ENCODE measurements at regions not wholly inside any gene's neighbourhood (a gene's known extent, or its start where the extent isn't known, plus 50 kb on each side); places are given as distances from the start of the nearest gene placed in this dataset.

- Histone ChIP-seq H3K9me3 (ENCODE audit: control insufficient read depth in 4 of 4, insufficient read depth in 3 of 4, low read length in 3 of 4) (peaks cover 0 to 2% (median 0%) of the 10 kb centered on the region in 4 donors), H3K4me1 (ENCODE audit: control insufficient read depth in 5 of 5, insufficient read depth in 5 of 5, low read length in 5 of 5) (peaks cover 0 to 4% (median 0%) of the 10 kb centered on the region in 5 donors), H3K4me3 (no peak overlapping the region), H3K36me3 (ENCODE audit: control insufficient read depth in 4 of 4, insufficient read depth in 4 of 4, low read length in 4 of 4) (no peaks in the 10 kb centered on the region), H3K9ac (ENCODE audit: insufficient read depth in 1 of 2, low read length in 2 of 2) (no peak overlapping the region), H3K27ac (ENCODE audit: low read depth in 1 of 2, low read length in 1 of 2) (no peak overlapping the region), H3K27me3 (ENCODE audit: control insufficient read depth in 3 of 3, insufficient read depth in 3 of 3, low read length in 2 of 3) (peaks cover 5 to 92% (median 70%) of the 10 kb centered on the region in 3 donors)
- WGBS, 2 donors = 38 to 45% methylated on average over 10 of the region's 10 CpGs
- no peak for ATAC-seq (ENCODE audit: insufficient read depth, low FRiP score)
- no peak for DNase-seq
- TF ChIP-seq CTCF (IDR thresholded peaks at IDR 0.05; ENCODE audit: control extremely low read depth, extremely low read depth) = no peak
Observed at GRCh38 chr13:111533900-111534683, 213.7 kb downstream of the TEX29 start.

- no peak for DNase-seq
- no peak for ATAC-seq (ENCODE audit: insufficient read depth, low FRiP score)
- Histone ChIP-seq H3K4me1 (ENCODE audit: control insufficient read depth in 5 of 5, insufficient read depth in 5 of 5, low read length in 5 of 5) (peaks cover 0 to under 1% (median 0%) of the 10 kb centered on the region in 5 donors), H3K27me3 (ENCODE audit: control insufficient read depth in 3 of 3, insufficient read depth in 3 of 3, low read length in 2 of 3) (peaks cover 5 to 88% (median 70%) of the 10 kb centered on the region in 3 donors), H3K9ac (ENCODE audit: insufficient read depth in 1 of 2, low read length in 2 of 2) (no peak overlapping the region), H3K9me3 (ENCODE audit: control insufficient read depth in 4 of 4, insufficient read depth in 3 of 4, low read length in 3 of 4) (peaks cover 0 to 2% (median 0%) of the 10 kb centered on the region in 4 donors), H3K27ac (ENCODE audit: low read depth in 1 of 2, low read length in 1 of 2) (no peak overlapping the region), H3K4me3 (no peak overlapping the region), H3K36me3 (ENCODE audit: control insufficient read depth in 4 of 4, insufficient read depth in 4 of 4, low read length in 4 of 4) (no peaks in the 10 kb centered on the region)
- TF ChIP-seq CTCF (IDR thresholded peaks at IDR 0.05; ENCODE audit: control extremely low read depth, extremely low read depth) = no peak
- WGBS, 2 donors = 11 to 13% methylated on average over 24 of the region's 24 CpGs
Observed at GRCh38 chr13:111534751-111535522, 214.5 kb downstream of the TEX29 start.

GRCh38 chr13:111535523-111535811 lies 215.0 kb downstream of the TEX29 start:
- DNase-seq (no peak), ATAC-seq (ENCODE audit: insufficient read depth, low FRiP score) (no peak)
- Histone ChIP-seq H3K36me3 (ENCODE audit: control insufficient read depth in 4 of 4, insufficient read depth in 4 of 4, low read length in 4 of 4) (no peaks in the 10 kb centered on the region), H3K27me3 (ENCODE audit: control insufficient read depth in 3 of 3, insufficient read depth in 3 of 3, low read length in 2 of 3) (peaks cover 5 to 84% (median 70%) of the 10 kb centered on the region in 3 donors), H3K9me3 (ENCODE audit: control insufficient read depth in 4 of 4, insufficient read depth in 3 of 4, low read length in 3 of 4) (peaks cover 0 to 2% (median 0%) of the 10 kb centered on the region in 4 donors), H3K9ac (ENCODE audit: insufficient read depth in 1 of 2, low read length in 2 of 2) (no peak overlapping the region), H3K4me1 (ENCODE audit: control insufficient read depth in 5 of 5, insufficient read depth in 5 of 5, low read length in 5 of 5) (no peaks in the 10 kb centered on the region), H3K27ac (ENCODE audit: low read depth in 1 of 2, low read length in 1 of 2) (no peak overlapping the region), H3K4me3 (no peak overlapping the region)
- 45% methylated on average over 5 of the region's 5 CpGs for WGBS, 2 donors
- no peak for TF ChIP-seq CTCF (IDR thresholded peaks at IDR 0.05; ENCODE audit: control extremely low read depth, extremely low read depth)
